HL-60 (cell line): ENCODE measurements at regions not wholly inside any gene's neighbourhood (a gene's known extent, or its start where the extent isn't known, plus 50 kb on each side); places are given as distances from the start of the nearest gene placed in this dataset.

Experiments used
- POLR2AphosphoS5 ChIP-seq: IDR thresholded peaks from 2 replicates; pipeline ENCODE4 v1.6.1; 2012; ENCODE audit warnings: low read depth
- TF ChIP-seq, protein P1 (sequence below): IDR thresholded peaks from one replicate; pipeline ENCODE4 v1.5.1; 2011; ENCODE audit warnings: low read length, control low read depth, inconsistent platforms; ENCODE audit not compliant: insufficient read depth

- no peak for TF ChIP-seq POLR2AphosphoS5
- TF ChIP-seq, protein P1, sequence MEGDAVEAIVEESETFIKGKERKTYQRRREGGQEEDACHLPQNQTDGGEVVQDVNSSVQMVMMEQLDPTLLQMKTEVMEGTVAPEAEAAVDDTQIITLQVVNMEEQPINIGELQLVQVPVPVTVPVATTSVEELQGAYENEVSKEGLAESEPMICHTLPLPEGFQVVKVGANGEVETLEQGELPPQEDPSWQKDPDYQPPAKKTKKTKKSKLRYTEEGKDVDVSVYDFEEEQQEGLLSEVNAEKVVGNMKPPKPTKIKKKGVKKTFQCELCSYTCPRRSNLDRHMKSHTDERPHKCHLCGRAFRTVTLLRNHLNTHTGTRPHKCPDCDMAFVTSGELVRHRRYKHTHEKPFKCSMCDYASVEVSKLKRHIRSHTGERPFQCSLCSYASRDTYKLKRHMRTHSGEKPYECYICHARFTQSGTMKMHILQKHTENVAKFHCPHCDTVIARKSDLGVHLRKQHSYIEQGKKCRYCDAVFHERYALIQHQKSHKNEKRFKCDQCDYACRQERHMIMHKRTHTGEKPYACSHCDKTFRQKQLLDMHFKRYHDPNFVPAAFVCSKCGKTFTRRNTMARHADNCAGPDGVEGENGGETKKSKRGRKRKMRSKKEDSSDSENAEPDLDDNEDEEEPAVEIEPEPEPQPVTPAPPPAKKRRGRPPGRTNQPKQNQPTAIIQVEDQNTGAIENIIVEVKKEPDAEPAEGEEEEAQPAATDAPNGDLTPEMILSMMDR, result no peak
Measured at GRCh38 chr9:79054500-79054899, 517.3 kb upstream of the TLE4 start.
